ENCODE measurements at regions not wholly inside any gene's neighbourhood (a gene's known extent, or its start where the extent isn't known, plus 50 kb on each side); places are given as distances from the start of the nearest gene placed in this dataset.

DNA sequence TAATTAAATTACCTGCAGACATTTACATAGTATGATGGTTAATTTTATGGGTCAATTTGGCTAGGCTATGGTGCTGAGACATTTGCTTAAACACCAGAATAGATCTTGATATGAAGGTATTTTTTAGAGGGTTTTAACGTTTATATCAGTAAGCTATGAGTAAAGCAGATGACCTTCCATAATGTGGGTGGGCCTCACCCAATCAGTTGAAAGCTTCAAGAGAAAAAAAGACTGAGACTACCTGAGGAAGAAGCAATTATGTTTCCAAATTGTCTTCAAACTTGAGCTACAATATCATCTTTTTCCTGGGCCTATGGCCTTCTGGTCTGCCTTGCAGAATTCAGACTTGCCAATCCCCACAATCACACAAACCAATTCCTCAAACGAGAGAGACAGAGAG is 498.8 kb upstream of the API5 start:
- DNase-seq (ENCODE audit: low read depth, low spot score): no peak
- Histone ChIP-seq H3K27ac (ENCODE audit: insufficient read depth, low read depth, low read length) (no peak overlapping the region), H4K20me1 (replicated peaks; ENCODE audit: control insufficient read depth, extremely low read depth, insufficient read depth, low read length) (no peaks in the 10 kb centered on the region), H3K4me2 (ENCODE audit: insufficient read depth, low read length) (no peak overlapping the region), H3K27me3 (ENCODE audit: control insufficient read depth in 2 of 2, insufficient read depth in 2 of 2, low read length in 2 of 2) (no peaks in the 10 kb centered on the region), H3K36me3 (ENCODE audit: control insufficient read depth in 2 of 2, extremely low read depth in 1 of 2, insufficient read depth in 2 of 2, low read length in 2 of 2) (no peaks in the 10 kb centered on the region), H3K4me1 (ENCODE audit: control insufficient read depth, extremely low read depth, insufficient read depth, low read length) (no peaks in the 10 kb centered on the region), H2AFZ (ENCODE audit: low read depth, low read length) (no peak overlapping the region), H3K9ac (replicated peaks; ENCODE audit: extremely low read depth, insufficient read depth, low read length) (no peak overlapping the region), H3K9me1 (replicated peaks; ENCODE audit: control insufficient read depth, extremely low read depth, insufficient read depth, low read length) (no peaks in the 10 kb centered on the region), H3K4me3 (replicated peaks in 1 of 3; ENCODE audit: insufficient read depth in 1 of 3, low read depth in 1 of 3, low read length in 3 of 3) (no peak overlapping the region), H3K79me2 (ENCODE audit: control insufficient read depth, insufficient read depth, low read length) (no peaks in the 10 kb centered on the region), H3K9me3 (replicated peaks; ENCODE audit: control insufficient read depth, insufficient read depth, low read length) (no peaks in the 10 kb centered on the region)
- intact Hi-C loops (cut with micrococcal nuclease) (no loop called here), dilution Hi-C loops (cut with MboI; ENCODE audit: extremely low pct_ligation_motif_present, low sequenced_read_pairs) (no loop called here)
- TF ChIP-seq EZH2 (IDR thresholded peaks at IDR 0.05; ENCODE audit: borderline replicate concordance, low read depth, low read length, severe bottlenecking): no peak
- TF ChIP-seq, protein P1, sequence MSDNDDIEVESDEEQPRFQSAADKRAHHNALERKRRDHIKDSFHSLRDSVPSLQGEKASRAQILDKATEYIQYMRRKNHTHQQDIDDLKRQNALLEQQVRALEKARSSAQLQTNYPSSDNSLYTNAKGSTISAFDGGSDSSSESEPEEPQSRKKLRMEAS (IDR thresholded peaks at IDR 0.05; ENCODE audit: insufficient read depth, insufficient read length): no peak
- ChIA-PET CTCF (no interaction called here), POLR2A (no interaction called here)
- no peak for FAIRE-seq
- no TSS peak for BruUV-seq (replicated peaks)

- no peaks in the 10 kb centered on the region for H3K27me3 ChIP-seq (ENCODE audit: control insufficient read depth in 2 of 2, insufficient read depth in 2 of 2, low read length in 2 of 2)
- H3K9me3 ChIP-seq (replicated peaks; ENCODE audit: control insufficient read depth, insufficient read depth, low read length): no peaks in the 10 kb centered on the region
- no peaks in the 10 kb centered on the region for H3K4me1 ChIP-seq (ENCODE audit: control insufficient read depth, extremely low read depth, insufficient read depth, low read length)
- ChIA-PET CTCF (no interaction called here), POLR2A (no interaction called here)
- no peak overlapping the region for H2AFZ ChIP-seq (ENCODE audit: low read depth, low read length)
- no peaks in the 10 kb centered on the region for H3K79me2 ChIP-seq (ENCODE audit: control insufficient read depth, insufficient read depth, low read length)
- no peaks in the 10 kb centered on the region for H4K20me1 ChIP-seq (replicated peaks; ENCODE audit: control insufficient read depth, extremely low read depth, insufficient read depth, low read length)
- H3K9me1 ChIP-seq (replicated peaks; ENCODE audit: control insufficient read depth, extremely low read depth, insufficient read depth, low read length): no peaks in the 10 kb centered on the region
- DNase-seq (ENCODE audit: low read depth, low spot score) (no peak), FAIRE-seq (no peak)
- BruUV-seq (replicated peaks): no TSS peak
- dilution Hi-C loops (cut with MboI; ENCODE audit: extremely low pct_ligation_motif_present, low sequenced_read_pairs) (no loop called here), intact Hi-C loops (cut with micrococcal nuclease) (no loop called here)
- H3K27ac ChIP-seq (ENCODE audit: insufficient read depth, low read depth, low read length): no peak overlapping the region
- no peak overlapping the region for H3K9ac ChIP-seq (replicated peaks; ENCODE audit: extremely low read depth, insufficient read depth, low read length)
- H3K4me3 ChIP-seq (replicated peaks in 1 of 3; ENCODE audit: insufficient read depth in 1 of 3, low read depth in 1 of 3, low read length in 3 of 3): no peak overlapping the region
- no peak overlapping the region for H3K4me2 ChIP-seq (ENCODE audit: insufficient read depth, low read length)
- H3K36me3 ChIP-seq (ENCODE audit: control insufficient read depth in 2 of 2, extremely low read depth in 1 of 2, insufficient read depth in 2 of 2, low read length in 2 of 2): no peaks in the 10 kb centered on the region
- TF ChIP-seq, protein P2, sequence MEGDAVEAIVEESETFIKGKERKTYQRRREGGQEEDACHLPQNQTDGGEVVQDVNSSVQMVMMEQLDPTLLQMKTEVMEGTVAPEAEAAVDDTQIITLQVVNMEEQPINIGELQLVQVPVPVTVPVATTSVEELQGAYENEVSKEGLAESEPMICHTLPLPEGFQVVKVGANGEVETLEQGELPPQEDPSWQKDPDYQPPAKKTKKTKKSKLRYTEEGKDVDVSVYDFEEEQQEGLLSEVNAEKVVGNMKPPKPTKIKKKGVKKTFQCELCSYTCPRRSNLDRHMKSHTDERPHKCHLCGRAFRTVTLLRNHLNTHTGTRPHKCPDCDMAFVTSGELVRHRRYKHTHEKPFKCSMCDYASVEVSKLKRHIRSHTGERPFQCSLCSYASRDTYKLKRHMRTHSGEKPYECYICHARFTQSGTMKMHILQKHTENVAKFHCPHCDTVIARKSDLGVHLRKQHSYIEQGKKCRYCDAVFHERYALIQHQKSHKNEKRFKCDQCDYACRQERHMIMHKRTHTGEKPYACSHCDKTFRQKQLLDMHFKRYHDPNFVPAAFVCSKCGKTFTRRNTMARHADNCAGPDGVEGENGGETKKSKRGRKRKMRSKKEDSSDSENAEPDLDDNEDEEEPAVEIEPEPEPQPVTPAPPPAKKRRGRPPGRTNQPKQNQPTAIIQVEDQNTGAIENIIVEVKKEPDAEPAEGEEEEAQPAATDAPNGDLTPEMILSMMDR (IDR thresholded peaks at IDR 0.05; ENCODE audit: extremely low read depth in 1 of 2, insufficient read depth in 1 of 2, low read depth in 1 of 2, low read length in 2 of 2): no peak
- TF ChIP-seq JUN (IDR thresholded peaks at IDR 0.05; ENCODE audit: borderline replicate concordance, insufficient read depth, insufficient read length, low read depth): no peak
These were observed 495.3 kb upstream of the API5 start for GRCh38 chr11:42816471-42816870.

All from endothelial cell of umbilical vein (primary cell).